Ovary (tissue), 7 donors: ENCODE measurements at regions not wholly inside any gene's neighbourhood (a gene's known extent, or its start where the extent isn't known, plus 50 kb on each side); places are given as distances from the start of the nearest gene placed in this dataset.
"Not testable (repeated sequence)": the region's sequence is repeated elsewhere in the genome, so short reads cannot be mapped to it uniquely, and the experiment has no call there.

Experiments used
- DNase-seq, 5 donors: peaks; one replicate each; pipeline ENCODE4 v3.0.0-alpha.2; 2019 to 2020
- H3K27ac ChIP-seq, 2 donors: fragments of 200-600 bp; one replicate each; pipeline versions ENCODE4 v1.5.1 to v1.8.0; 2019 to 2022
- H3K27me3 ChIP-seq: fragments of 200-600 bp; one replicate; pipeline ENCODE4 v1.8.0; 2022
- H3K36me3 ChIP-seq: fragments of 200-600 bp; sonication (generic); one replicate; pipeline ENCODE4 v1.5.1; 2019
- H3K4me1 ChIP-seq: one replicate; pipeline ENCODE4 v1.8.1; 2013; ENCODE audit warnings: mild to moderate bottlenecking, moderate library complexity; ENCODE audit not compliant: insufficient read depth
- H3K4me3 ChIP-seq: fragments of 200-600 bp; sonication (generic); one replicate; pipeline ENCODE4 v1.5.1; 2017
- H3K9me3 ChIP-seq, 2 donors: fragments of 200-600 bp in 1 of 2; sonication (generic) in 1 of 2; one replicate each; pipeline versions ENCODE4 v1.5.1 to v1.8.1; 2013 to 2019; ENCODE audit warnings: mild to moderate bottlenecking in 1 of 2, moderate library complexity in 1 of 2
- CTCF ChIP-seq, 3 donors: fragments of 450-650 bp in 2 of 3; fragments of 200-600 bp in 1 of 3; IDR thresholded peaks; one replicate each; pipeline versions ENCODE4 v1.5.1 to v1.8.0; 2016 to 2022; ENCODE audit warnings: antibody characterized with exemption in 3 of 3, mild to moderate bottlenecking in 1 of 3
- EP300 ChIP-seq: sonication (generic); formaldehyde crosslinking; IDR thresholded peaks from one replicate; pipeline ENCODE4 v1.6.1; 2017; ENCODE audit warnings: antibody characterized with exemption
- POLR2A ChIP-seq: fragments of 450-650 bp; IDR thresholded peaks from one replicate; pipeline ENCODE4 v1.6.1; 2017; ENCODE audit warnings: antibody characterized with exemption, mild to moderate bottlenecking, moderate library complexity
- WGBS, 3 donors: extraction: QIAGEN DNeasy Blood & Tissue Kit in 1 of 3; methylation state at CpG; one replicate each; pipeline versions ENCODE4 v1.1.5 to v1.1.7; 2013 to 2017; 5-methylcytosine and 5-hydroxymethylcytosine counted together
- intact Hi-C, 4 donors: fragments of 100-400 bp; cut with DNase I; formaldehyde crosslinking; loops; one replicate each; pipeline versions ENCODE4 v1.11.0 to v1.15.1; 2022 to 2023
- donor health status: DM: no; HTN: no; CAD: no; lungs with moderate emphysema.
- donor health status: DM: no; HTN: no; CAD: no.
- donor health status: Bipolar disorder and iron deficiency.
- donor health status: DM: no; HTN: no; CAD: no.
- donor health status: DM: yes; HTN: yes; CAD: no.

- Histone ChIP-seq H3K4me3 (no peak overlapping the region), H3K4me1 (peaks cover 6% of the 10 kb centered on the region), H3K27me3 (no peaks in the 10 kb centered on the region), H3K36me3 (no peaks in the 10 kb centered on the region), H3K27ac (no peak overlapping the region), H3K9me3 (no peaks in the 10 kb centered on the region)
- WGBS, 3 donors = 80 to 96% (median 88%) methylated on average over 1 of the region's 1 CpG
- no peak for TF ChIP-seq CTCF (IDR thresholded peaks at IDR 0.05)
- TF ChIP-seq EP300 = no peak
- TF ChIP-seq POLR2A = no peak
- no peak for DNase-seq
- intact Hi-C loops = loop anchor here in 1 of 4 donors (10.0 kb wide), 1 partner anchor 192 kb away; the partner anchor contains the start of gene ZNF469
These were observed 190.2 kb upstream of the ZNF469 start for GRCh38 chr16:88192601-88193000.

GRCh38 chr16:88193706-88194396, 188.9 kb upstream of the ZNF469 start:
- not testable (repeated sequence) for H3K4me1 ChIP-seq, H3K4me3 ChIP-seq, H3K9me3 ChIP-seq, H3K27me3 ChIP-seq, H3K36me3 ChIP-seq
- peak; percentile 67 to 79 (median 78) for DNase-seq
- 45 to 78% (median 74%) methylated on average over 8 to 15 of the region's 15 CpGs for WGBS, 3 donors
- peak; percentile 38 to 71 (median 67) for TF ChIP-seq CTCF (IDR thresholded peaks at IDR 0.05)
- intact Hi-C loops = loop anchor here in 1 of 4 donors (10.0 kb wide), 1 partner anchor 191 kb away; the partner anchor contains the start of gene ZNF469
- peak overlapping the region in 1 of 2 donors; percentile 17 for H3K27ac ChIP-seq

- peak; percentile 71 to 81 (median 77) for DNase-seq
- Histone ChIP-seq H3K4me3 (no peak overlapping the region), H3K27me3 (no peaks in the 10 kb centered on the region), H3K36me3 (no peaks in the 10 kb centered on the region), H3K9me3 (no peaks in the 10 kb centered on the region), H3K4me1 (peaks cover 6% of the 10 kb centered on the region), H3K27ac (peak overlapping the region; percentile 17 to 40)
- no peak for TF ChIP-seq EP300
- TF ChIP-seq CTCF (IDR thresholded peaks at IDR 0.05) = peak in 1 of 3 donors; percentile 4
- intact Hi-C loops = loop anchor here in 1 of 4 donors (10.0 kb wide), 1 partner anchor 190 kb away; the partner anchor contains the start of gene ZNF469
- whole genome bisulfite sequencing, 3 donors = 57 to 73% (median 66%) methylated on average over 46 to 47 of the region's 47 CpGs
These were observed 188.1 kb upstream of the ZNF469 start for GRCh38 chr16:88194397-88195268.

- H3K27ac ChIP-seq = peak overlapping the region in 1 of 2 donors; percentile 17
- H3K36me3 ChIP-seq = no peaks in the 10 kb centered on the region
- TF ChIP-seq POLR2A = no peak
- TF ChIP-seq CTCF (IDR thresholded peaks at IDR 0.05) = no peak
- no peak for TF ChIP-seq EP300
- 82 to 87% (median 84%) methylated on average over 10 of the region's 10 CpGs for whole genome bisulfite sequencing, 3 donors
- H3K4me1 ChIP-seq = peaks cover 8% of the 10 kb centered on the region
- no peaks in the 10 kb centered on the region for H3K9me3 ChIP-seq
- H3K27me3 ChIP-seq = no peaks in the 10 kb centered on the region
- no peak overlapping the region for H3K4me3 ChIP-seq
- peak in 1 of 5 donors; percentile 41 for DNase-seq
- intact Hi-C loops = loop anchor here in 1 of 4 donors (10.0 kb wide), 1 partner anchor 190 kb away; the partner anchor contains the start of gene ZNF469
These were observed 187.5 kb upstream of the ZNF469 start for GRCh38 chr16:88195269-88195705.
